Gastroesophageal sphincter (tissue), 4 donors: ENCODE measurements at regions not wholly inside any gene's neighbourhood (a gene's known extent, or its start where the extent isn't known, plus 50 kb on each side); places are given as distances from the start of the nearest gene placed in this dataset.

Experiments used
- ATAC-seq: fragments of 150-250 bp; one replicate; pipeline ENCODE4 v1.9.1; 2016; ENCODE audit warnings: mild to moderate bottlenecking, moderate library complexity
- H3K27ac ChIP-seq, 4 donors: fragments of 200-600 bp; sonication (generic) in 3 of 4; 1 replicate in 3 of 4; 2 replicates in 1 of 4; pipeline ENCODE4 v1.5.1; 2016 to 2019
- H3K27me3 ChIP-seq: fragments of 200-600 bp; sonication (generic); one replicate; pipeline ENCODE4 v1.5.1; 2019
- H3K36me3 ChIP-seq, 2 donors: fragments of 200-600 bp; sonication (generic); one replicate each; pipeline ENCODE4 v1.5.1; 2019; ENCODE audit warnings: control low read depth in 1 of 2
- H3K4me1 ChIP-seq, 3 donors: fragments of 200-600 bp; sonication (generic); 1 replicate in 2 of 3; 2 replicates in 1 of 3; pipeline ENCODE4 v1.5.1; 2016 to 2019; ENCODE audit warnings: control low read depth in 2 of 3
- H3K4me3 ChIP-seq, 2 donors: fragments of 200-600 bp; sonication (generic); one replicate each; pipeline ENCODE4 v1.5.1; 2019; ENCODE audit warnings: mild to moderate bottlenecking in 1 of 2, moderate library complexity in 1 of 2
- H3K9me3 ChIP-seq, 3 donors: fragments of 200-600 bp; sonication (generic); one replicate each; pipeline ENCODE4 v1.5.1; 2017 to 2019; ENCODE audit warnings: control low read depth in 2 of 3
- EP300 ChIP-seq: sonication (generic); formaldehyde crosslinking; IDR thresholded peaks from one replicate; pipeline ENCODE4 v1.6.1; 2017; ENCODE audit warnings: antibody characterized with exemption, mild to moderate bottlenecking
- POLR2A ChIP-seq, 2 donors: fragments of 450-650 bp; IDR thresholded peaks; one replicate each; pipeline ENCODE4 v1.6.1; 2017; ENCODE audit warnings: antibody characterized with exemption in 2 of 2, mild to moderate bottlenecking in 2 of 2, moderate library complexity in 1 of 2
- POLR2AphosphoS5 ChIP-seq: sonication (generic); formaldehyde crosslinking; IDR thresholded peaks from one replicate; pipeline ENCODE4 v1.6.1; 2017; ENCODE audit warnings: antibody characterized with exemption
- WGBS, 2 donors: methylation state at CpG; one replicate each; pipeline ENCODE4 v1.1.5; 2018; ENCODE audit warnings: low coverage in 1 of 2; 5-methylcytosine and 5-hydroxymethylcytosine counted together
- TF ChIP-seq, protein P1 (sequence below), 4 experiments: fragments of 200-600 bp in 2 of 4; fragments of 450-650 bp in 2 of 4; sonication (generic) in 1 of 4; IDR thresholded peaks; one replicate each; pipeline ENCODE4 v1.5.1; 2017 to 2019; ENCODE audit warnings: antibody characterized with exemption in 4 of 4, mild to moderate bottlenecking in 2 of 4, moderate library complexity in 2 of 4

- ATAC-seq, result peak; percentile 48
- Histone ChIP-seq H3K27ac (peak overlapping the region in 3 of 4 donors; percentile 53 to 64 (median 60)), H3K4me3 (no peak overlapping the region), H3K27me3 (no peaks in the 10 kb centered on the region), H3K4me1 (peaks cover 0 to 4% (median 3%) of the 10 kb centered on the region in 3 donors), H3K9me3 (no peaks in the 10 kb centered on the region), H3K36me3 (no peaks in the 10 kb centered on the region)
- WGBS, 2 donors, result 30 to 35% methylated on average over 3 to 4 of the region's 4 CpGs
- TF ChIP-seq, protein P1, sequence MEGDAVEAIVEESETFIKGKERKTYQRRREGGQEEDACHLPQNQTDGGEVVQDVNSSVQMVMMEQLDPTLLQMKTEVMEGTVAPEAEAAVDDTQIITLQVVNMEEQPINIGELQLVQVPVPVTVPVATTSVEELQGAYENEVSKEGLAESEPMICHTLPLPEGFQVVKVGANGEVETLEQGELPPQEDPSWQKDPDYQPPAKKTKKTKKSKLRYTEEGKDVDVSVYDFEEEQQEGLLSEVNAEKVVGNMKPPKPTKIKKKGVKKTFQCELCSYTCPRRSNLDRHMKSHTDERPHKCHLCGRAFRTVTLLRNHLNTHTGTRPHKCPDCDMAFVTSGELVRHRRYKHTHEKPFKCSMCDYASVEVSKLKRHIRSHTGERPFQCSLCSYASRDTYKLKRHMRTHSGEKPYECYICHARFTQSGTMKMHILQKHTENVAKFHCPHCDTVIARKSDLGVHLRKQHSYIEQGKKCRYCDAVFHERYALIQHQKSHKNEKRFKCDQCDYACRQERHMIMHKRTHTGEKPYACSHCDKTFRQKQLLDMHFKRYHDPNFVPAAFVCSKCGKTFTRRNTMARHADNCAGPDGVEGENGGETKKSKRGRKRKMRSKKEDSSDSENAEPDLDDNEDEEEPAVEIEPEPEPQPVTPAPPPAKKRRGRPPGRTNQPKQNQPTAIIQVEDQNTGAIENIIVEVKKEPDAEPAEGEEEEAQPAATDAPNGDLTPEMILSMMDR (IDR thresholded peaks at IDR 0.05), result no peak
- TF ChIP-seq POLR2AphosphoS5, result peak; percentile 43
- no peak for TF ChIP-seq POLR2A (IDR thresholded peaks at IDR 0.05)
- no peak for TF ChIP-seq EP300
These were observed 121.3 kb upstream of the CHL1 start for GRCh38 chr3:75260-75659.

- Histone ChIP-seq H3K36me3 (no peaks in the 10 kb centered on the region), H3K9me3 (no peaks in the 10 kb centered on the region), H3K4me1 (no peaks in the 10 kb centered on the region), H3K27ac (no peak overlapping the region), H3K4me3 (no peak overlapping the region), H3K27me3 (no peaks in the 10 kb centered on the region)
- no peak for ATAC-seq
- TF ChIP-seq EP300 (no peak), POLR2AphosphoS5 (no peak), POLR2A (IDR thresholded peaks at IDR 0.05) (no peak)
- TF ChIP-seq, protein P1 (IDR thresholded peaks at IDR 0.05), result no peak
- 63 to 68% methylated on average over 2 of the region's 2 CpGs for WGBS, 2 donors
These were observed 117.0 kb upstream of the CHL1 start for GRCh38 chr3:79542-79941.

GRCh38 chr3:82508-82907, 114.1 kb upstream of the CHL1 start:
- H3K27ac ChIP-seq, result no peak overlapping the region
- TF ChIP-seq EP300 (no peak), POLR2AphosphoS5 (no peak), POLR2A (IDR thresholded peaks at IDR 0.05) (no peak)
- TF ChIP-seq, protein P1 (IDR thresholded peaks at IDR 0.05), result no peak
- no peaks in the 10 kb centered on the region for H3K9me3 ChIP-seq
- no peaks in the 10 kb centered on the region for H3K4me1 ChIP-seq
- no peaks in the 10 kb centered on the region for H3K27me3 ChIP-seq
- no peak for ATAC-seq
- no peaks in the 10 kb centered on the region for H3K36me3 ChIP-seq
- no peak overlapping the region for H3K4me3 ChIP-seq
- 55 to 56% methylated on average over 2 of the region's 2 CpGs for WGBS, 2 donors

DNA sequence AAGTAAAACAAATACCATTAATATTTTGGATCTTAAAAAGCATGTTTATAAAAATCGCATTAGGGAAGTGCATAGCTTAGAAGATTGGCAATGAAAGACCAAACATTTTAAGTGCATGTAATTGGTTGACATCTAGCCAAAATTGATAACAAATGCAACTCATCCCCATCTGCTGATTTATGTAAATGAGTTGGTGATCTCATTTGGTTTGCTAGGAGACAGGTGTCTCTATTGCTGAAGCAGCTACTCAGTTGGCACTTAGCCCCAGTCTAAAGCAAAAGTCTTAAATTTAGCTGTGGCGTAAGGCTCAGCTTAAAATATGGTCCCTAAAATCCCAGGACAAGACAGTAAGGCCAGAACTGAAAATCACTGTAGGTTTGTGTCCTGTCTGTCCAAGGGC, 113.5 kb upstream of the CHL1 start:
- ATAC-seq, result no peak
- Histone ChIP-seq H3K4me1 (no peaks in the 10 kb centered on the region), H3K27me3 (no peaks in the 10 kb centered on the region), H3K4me3 (no peak overlapping the region), H3K36me3 (no peaks in the 10 kb centered on the region), H3K27ac (no peak overlapping the region), H3K9me3 (no peaks in the 10 kb centered on the region)
- 57 to 75% methylated on average over 2 of the region's 2 CpGs for WGBS, 2 donors
- TF ChIP-seq, protein P1 (IDR thresholded peaks at IDR 0.05), result no peak
- no peak for TF ChIP-seq POLR2AphosphoS5

DNA sequence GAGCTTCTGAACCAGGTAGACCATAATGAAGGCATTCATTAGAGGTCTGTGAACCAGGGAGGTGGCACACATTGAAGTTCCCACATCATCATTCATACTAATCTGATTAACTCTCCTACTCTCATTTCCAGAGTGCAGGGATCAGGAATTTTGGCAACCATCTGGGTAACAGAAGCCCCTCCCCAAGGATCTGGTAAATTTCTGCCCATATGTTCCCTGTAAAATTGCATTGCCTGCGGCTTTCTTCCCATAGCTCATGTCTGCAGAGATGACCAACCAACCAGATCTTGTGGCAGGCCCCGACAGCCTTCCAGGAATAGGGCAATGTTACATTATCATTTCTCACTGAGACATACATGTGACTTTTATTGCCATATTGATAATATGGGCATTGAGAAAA, 111.4 kb upstream of the CHL1 start:
- WGBS, 2 donors, result 74 to 80% methylated on average over 1 to 2 of the region's 2 CpGs
- Histone ChIP-seq H3K27me3 (no peaks in the 10 kb centered on the region), H3K27ac (no peak overlapping the region), H3K9me3 (no peaks in the 10 kb centered on the region), H3K36me3 (no peaks in the 10 kb centered on the region), H3K4me3 (no peak overlapping the region), H3K4me1 (no peaks in the 10 kb centered on the region)
- TF ChIP-seq POLR2A (IDR thresholded peaks at IDR 0.05) (no peak), POLR2AphosphoS5 (no peak), EP300 (no peak)
- TF ChIP-seq, protein P1 (IDR thresholded peaks at IDR 0.05), result no peak
- no peak for ATAC-seq
